RPMI7951 (cell line): ENCODE measurements at regions not wholly inside any gene's neighbourhood (a gene's known extent, or its start where the extent isn't known, plus 50 kb on each side); places are given as distances from the start of the nearest gene placed in this dataset.
A peak's percentile ranks its signal among the peaks of the same experiment; 100 is the strongest.
"Not testable (repeated sequence)": the region's sequence is repeated elsewhere in the genome, so short reads cannot be mapped to it uniquely, and the experiment has no call there.

Experiments used
- DNase-seq: peaks from one replicate; pipeline ENCODE4 v3.0.0-alpha.2; 2012; ENCODE audit warnings: low read depth

DNA sequence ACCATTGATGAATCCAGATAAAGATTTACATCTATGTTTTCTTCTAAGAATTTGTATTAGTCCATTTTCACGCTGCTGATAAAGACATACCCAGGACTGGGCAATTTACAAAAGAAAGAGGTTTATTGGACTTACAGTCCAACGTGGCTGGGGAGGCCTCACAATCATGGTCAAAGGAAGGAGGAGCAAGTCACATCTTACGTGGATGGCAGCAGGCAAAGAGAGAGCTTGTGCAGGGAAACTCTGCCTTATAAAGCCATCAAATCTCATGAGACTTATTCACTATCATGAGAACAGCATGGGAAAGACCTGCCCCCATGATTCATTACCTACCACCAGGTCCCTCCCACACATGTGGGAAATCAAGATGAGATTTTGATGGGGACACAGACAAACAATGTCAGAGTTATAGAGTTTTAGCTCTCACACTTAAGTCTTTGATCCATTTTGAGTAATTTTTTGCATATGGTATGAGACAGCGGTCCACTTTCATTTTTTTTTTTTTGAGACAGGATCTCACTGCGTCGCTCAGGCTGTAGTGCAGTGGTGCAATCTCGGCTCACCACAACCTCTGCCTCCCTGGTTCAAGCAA is 53.5 kb upstream of the JADE2 start:
- not testable (repeated sequence) for DNase-seq

DNA sequence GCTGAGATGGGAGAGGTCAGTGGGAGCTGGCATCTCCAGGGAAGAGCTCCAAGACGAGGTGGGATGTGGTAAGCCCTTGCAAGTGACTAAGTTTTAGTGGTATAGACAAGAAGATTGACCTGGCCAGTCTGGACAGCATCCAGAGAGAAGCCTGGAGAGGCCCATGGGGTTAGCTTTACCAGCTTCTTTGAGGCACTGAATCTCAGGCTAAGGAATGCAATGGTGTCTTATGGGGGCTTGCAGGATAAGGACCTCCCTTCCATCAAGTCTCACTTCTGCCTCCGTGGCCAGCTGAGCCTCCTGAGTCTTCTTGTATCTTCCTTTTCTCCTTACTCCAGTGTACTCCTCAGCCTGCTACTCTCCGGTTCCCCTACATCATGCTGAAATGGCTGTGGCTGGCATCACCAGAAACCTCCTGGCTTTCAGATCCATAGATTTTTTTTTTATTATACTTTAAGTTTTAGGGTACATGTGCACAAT is 56.5 kb upstream of the JADE2 start:
- peak; percentile 19 for DNase-seq

DNA sequence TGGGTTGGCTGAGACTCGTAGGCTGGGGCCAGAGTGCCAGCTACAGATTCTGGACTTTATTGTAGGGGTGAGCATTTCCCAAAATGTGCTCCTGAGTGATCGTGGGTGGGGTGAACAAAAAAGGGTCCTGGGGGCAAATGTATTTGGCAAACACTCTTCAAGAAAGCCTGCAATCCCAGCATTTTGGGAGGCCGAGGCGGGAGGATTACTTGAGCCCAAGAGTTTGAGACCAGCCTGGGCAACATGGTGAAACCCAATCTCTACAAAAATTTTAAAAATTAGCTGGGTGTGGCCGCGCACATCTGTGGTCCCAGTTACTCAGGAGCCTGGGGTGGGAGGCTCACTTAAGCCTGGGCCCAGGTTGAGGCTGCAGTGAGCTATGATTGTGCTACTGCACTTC is 55.5 kb upstream of the CDKN2AIPNL start:
- no peak for DNase-seq

DNA sequence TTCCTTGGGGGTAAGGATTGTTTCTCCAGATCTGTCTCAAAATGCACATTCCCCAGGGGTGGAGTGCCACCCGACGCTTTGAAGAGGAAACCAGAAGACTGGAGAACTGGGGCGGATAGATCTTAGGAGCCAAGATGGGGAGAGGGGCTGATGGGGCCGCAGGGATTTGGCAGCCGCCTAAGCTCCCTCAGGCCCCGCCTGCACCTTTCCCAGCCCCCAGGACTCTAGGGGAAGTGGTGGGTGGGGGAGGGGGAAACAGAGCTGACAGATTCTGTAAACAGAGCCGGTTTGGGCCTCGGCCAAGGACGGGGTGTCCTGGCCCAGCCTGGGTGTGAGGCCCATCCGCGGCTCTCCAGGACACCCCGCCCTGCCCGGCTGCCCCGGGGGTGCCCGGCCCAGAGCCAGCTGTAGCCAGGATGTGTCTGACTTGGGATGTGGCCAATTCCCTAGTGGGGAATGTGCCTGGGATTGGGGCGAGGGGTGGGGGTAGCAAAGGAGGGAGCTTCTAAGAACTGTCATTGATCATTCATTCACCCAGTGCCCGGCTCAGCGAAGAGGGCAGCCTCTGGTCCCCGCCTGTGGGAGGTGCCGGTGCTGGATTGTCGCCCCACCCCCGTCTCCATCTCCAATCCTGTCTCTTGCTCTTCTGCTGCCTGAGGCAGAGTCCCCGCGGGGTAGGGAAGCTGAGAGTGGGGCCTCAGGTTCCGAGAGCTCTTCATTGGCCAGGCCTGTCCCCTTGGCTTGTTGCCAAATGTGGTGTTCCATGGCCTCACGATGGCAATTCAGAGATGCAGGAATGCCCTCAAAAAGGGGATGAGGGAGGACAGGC is 54.8 kb upstream of the CDKN2AIPNL start:
- peak; percentile 86 for DNase-seq

DNA sequence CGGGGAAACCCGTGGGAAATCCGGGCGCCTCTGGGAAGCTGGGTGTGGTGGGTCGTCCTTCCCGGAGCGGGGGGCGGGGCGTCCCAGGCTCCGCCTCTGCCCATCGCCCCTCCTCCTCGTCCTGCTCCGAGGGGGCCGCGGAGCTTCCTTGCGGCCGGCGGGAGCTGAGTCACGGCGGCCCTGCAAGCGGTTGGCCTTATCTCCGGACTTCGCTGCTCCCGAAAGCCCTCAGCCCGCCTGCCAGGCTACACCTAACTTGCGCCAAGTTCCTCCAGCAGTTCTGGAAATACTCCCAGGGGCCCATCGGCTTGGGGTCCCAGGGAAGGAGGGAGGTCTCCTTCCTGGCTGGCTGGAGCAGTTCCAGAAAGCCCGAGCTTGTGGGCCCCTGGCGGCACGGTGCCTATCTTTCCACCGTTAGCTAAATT is 54.1 kb upstream of the CDKN2AIPNL start:
- peak; percentile 91 for DNase-seq

DNA sequence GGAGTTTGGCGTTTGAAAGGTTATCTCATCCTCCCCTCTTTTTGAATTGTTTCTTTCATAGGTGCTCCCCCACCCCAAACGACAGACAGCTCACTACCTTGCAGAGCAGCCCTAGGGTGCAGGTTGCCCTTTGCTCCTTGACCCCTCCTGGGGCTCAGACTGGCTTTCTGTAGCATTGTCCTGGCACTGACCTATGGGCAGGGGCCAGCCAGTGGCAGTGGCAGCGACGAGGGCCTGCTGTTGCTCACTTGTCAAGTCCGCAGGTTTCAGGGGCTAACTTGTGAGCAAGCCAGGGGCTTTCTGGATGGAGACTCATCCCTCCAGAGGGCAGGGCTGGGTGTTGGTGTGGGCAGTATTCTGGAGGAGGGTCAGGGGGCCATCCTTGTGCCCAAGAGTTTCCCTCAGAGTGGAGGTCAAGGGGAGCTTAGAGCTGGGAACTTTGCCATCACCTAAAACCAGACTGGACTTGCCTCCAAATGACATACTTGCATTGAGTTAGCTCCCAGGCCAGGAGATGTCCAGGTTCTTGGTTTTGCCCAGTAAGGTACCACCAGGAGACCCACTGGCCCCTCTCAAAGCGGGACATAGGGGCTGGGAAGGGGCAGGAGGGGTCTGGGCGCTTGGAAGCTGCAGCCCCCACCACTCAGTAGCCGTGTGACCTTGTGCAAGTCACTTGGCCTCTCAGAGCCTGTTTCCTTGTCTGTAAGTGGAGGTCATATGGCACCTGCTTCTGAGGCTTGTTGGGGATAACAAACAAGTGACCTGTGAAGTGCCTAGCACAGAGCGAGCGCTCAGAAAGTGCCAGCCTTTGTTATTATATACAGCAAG is 53.5 kb upstream of the CDKN2AIPNL start:
- DNase-seq: no peak

DNA sequence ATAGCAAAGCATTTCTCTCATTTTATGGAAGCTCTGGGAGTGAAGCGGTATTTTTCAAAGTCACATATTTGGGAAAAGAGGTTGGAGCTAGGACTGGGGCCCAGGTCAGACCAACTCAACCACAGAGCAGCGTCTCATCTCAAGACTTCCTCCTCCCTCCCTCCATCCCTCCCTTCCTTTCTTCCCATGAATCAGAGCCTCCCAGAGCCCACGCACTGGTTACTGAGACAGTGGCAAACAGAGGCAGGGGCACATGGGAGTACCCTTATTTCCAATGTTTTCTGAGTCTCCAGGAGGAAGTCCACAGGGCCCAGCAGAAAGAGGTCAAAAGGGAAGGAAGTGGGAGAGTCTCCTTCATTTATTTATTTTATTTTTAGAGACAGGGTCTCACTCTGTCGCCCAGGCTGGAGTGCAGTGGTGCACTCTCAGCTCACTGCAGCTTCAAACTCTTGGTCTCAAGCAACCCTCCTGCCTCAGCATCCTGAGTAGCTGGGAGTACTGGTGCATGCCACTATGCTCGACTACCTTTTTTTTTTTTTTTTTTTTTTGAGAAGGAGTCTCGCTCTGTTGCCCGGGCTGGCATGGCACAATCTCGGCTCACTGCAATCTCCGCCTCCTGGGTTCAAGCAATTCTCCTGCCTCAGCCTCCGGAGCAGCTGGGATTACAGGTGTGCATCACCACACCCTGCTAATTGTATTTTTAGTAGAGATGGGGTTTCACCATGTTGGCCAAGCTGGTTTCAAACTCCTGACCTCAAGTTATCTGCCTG is 52.5 kb upstream of the CDKN2AIPNL start:
- no peak for DNase-seq

DNA sequence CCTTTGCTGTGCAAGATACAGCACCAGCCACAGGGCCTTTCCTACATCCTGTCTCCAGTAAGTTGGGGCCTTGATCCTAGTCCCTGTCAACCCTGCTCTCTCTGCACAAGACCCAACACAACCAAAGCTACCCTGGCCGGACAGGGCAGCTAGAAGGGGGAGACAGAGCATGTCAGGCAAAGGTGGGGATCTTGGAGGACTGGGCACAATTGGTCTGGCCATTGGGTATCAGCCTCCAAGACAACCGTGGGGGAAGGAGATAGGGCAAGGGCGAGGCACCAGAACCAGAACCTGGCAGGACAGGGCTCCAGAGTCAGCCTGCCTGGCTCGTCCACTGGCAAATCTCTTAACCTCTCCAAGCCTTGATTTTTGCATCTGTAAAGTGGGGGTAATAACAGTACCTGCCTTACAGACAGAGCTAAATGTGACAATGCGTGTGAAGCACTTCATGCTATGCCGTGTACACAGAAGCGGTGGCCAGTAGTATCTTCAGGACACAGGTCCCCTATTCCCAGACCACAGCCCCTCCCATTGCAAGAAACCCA is 51.6 kb upstream of the CDKN2AIPNL start:
- DNase-seq: no peak

DNA sequence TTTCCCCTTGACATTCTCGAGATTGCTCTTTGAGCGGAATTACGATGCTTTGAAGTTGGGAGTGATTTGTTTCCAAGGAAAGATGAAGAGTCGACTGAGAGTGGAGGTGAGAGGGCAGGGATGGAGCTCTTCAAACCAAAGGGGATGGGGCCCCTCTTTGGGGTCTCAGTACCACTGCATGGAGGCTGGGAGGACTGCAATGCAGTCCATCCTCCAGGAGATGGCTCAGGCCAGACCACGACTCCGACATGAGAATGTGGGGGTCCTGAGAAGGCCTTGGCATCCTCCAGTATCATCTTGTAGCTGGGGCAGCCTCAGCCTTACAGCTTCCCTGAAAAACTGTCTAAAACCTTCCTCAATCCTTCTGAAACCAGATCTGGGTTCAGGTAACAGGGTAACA is 51.1 kb upstream of the CDKN2AIPNL start:
- no peak for DNase-seq

DNA sequence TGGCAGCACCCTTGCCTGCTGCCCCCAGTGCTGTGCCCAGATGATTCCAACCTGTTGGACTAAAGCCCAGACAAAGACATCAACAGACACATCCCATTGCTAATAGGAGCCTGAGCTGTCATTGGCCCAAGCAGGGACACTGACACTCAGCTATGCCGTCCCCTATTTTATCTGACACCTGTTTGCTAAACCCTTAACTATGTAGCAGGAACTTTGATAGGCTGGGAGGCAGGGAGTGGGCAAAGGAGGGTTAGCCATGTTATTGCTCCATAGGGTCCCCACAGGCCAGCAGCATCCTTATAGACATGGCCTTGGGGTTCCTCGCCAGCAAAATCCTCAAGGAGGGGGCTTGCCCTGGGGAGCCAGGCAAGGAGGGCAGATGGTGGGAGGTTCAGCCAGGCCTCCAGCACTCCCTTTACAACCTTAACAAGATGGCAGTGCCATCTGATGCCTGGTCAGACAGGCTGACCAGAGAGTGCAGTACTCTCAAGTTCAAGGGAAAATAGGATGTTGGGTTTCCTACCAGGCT is 50.4 kb upstream of the CDKN2AIPNL start:
- no peak for DNase-seq
